GM06990 (cell line): ENCODE measurements at regions not wholly inside any gene's neighbourhood (a gene's known extent, or its start where the extent isn't known, plus 50 kb on each side); places are given as distances from the start of the nearest gene placed in this dataset.

Source experiments
- DNase-seq: peaks from one replicate; pipeline ENCODE4 v3.0.0-alpha.2; 2011; ENCODE audit not compliant: insufficient read length; ENCODE audit errors: extremely low read depth
- H3K27me3 ChIP-seq: replicated peaks from 2 replicates; pipeline ENCODE4 v1.6.0; 2011; ENCODE audit warnings: low read length; ENCODE audit not compliant: control insufficient read depth, insufficient read depth
- H3K36me3 ChIP-seq: 2 replicates; pipeline ENCODE4 v1.5.1; 2011; ENCODE audit warnings: low read length; ENCODE audit not compliant: control insufficient read depth, insufficient read depth
- H3K4me3 ChIP-seq: replicated peaks from 2 replicates; pipeline ENCODE4 v1.5.1; 2011; ENCODE audit warnings: low read depth, mild to moderate bottlenecking, control low read depth, low read length
- CTCF ChIP-seq: IDR thresholded peaks from 2 replicates; pipeline ENCODE4 v1.5.1; 2011; ENCODE audit warnings: low read length, control low read depth, mild to moderate bottlenecking, inconsistent platforms; ENCODE audit not compliant: insufficient read depth, poor library complexity, severe bottlenecking

GRCh38 chr20:52496191-52496590, 304.6 kb upstream of the ZFP64 start:
- no peak for DNase-seq
- Histone ChIP-seq H3K4me3 (no peak overlapping the region), H3K27me3 (no peaks in the 10 kb centered on the region; the same call in 1 of the 2 replicates), H3K36me3 (no peaks in the 10 kb centered on the region)
- TF ChIP-seq CTCF: no peak

GRCh38 chr20:52494244-52494643, 302.7 kb upstream of the ZFP64 start:
- Histone ChIP-seq H3K4me3 (no peak overlapping the region), H3K27me3 (no peaks in the 10 kb centered on the region; the same call in 1 of the 2 replicates), H3K36me3 (no peaks in the 10 kb centered on the region)
- DNase-seq: no peak
- TF ChIP-seq CTCF: no peak

GRCh38 chr20:52493171-52493721, 301.7 kb upstream of the ZFP64 start:
- H3K36me3 ChIP-seq: no peaks in the 10 kb centered on the region
- no peak overlapping the region for H3K4me3 ChIP-seq
- no peak for TF ChIP-seq CTCF
- H3K27me3 ChIP-seq: no peaks in the 10 kb centered on the region; the same call in 1 of the 2 replicates
- no peak for DNase-seq

GRCh38 chr20:52490711-52491430, 299.3 kb upstream of the ZFP64 start:
- H3K36me3 ChIP-seq: no peaks in the 10 kb centered on the region
- H3K4me3 ChIP-seq: no peak overlapping the region
- no peak for DNase-seq
- no peaks in the 10 kb centered on the region; the same call in 1 of the 2 replicates for H3K27me3 ChIP-seq
- no peak for TF ChIP-seq CTCF

- DNase-seq: no peak
- H3K36me3 ChIP-seq: no peaks in the 10 kb centered on the region
- no peak for TF ChIP-seq CTCF
- H3K4me3 ChIP-seq: no peak overlapping the region
- H3K27me3 ChIP-seq: no peaks in the 10 kb centered on the region
Measured at GRCh38 chr20:52484438-52484837, 292.9 kb upstream of the ZFP64 start.
